ENCODE measurements at regions not wholly inside any gene's neighbourhood (a gene's known extent, or its start where the extent isn't known, plus 50 kb on each side); places are given as distances from the start of the nearest gene placed in this dataset.

GRCh38 chr9:116032683-116033440 is 120.7 kb upstream of the PAPPA start:
- TF ChIP-seq CTCF (IDR thresholded peaks at IDR 0.05) (no peak), ZFX (IDR thresholded peaks at IDR 0.05; ENCODE audit: borderline replicate concordance) (no peak)
- H3K27ac ChIP-seq, result no peak overlapping the region

- no peak for TF ChIP-seq CTCF (IDR thresholded peaks at IDR 0.05)
- no peak for TF ChIP-seq ZFX (IDR thresholded peaks at IDR 0.05; ENCODE audit: borderline replicate concordance)
- H3K27ac ChIP-seq, result no peak overlapping the region
Observed at GRCh38 chr9:116039312-116039711, 114.3 kb upstream of the PAPPA start.

GRCh38 chr9:116039893-116040292 is 113.7 kb upstream of the PAPPA start:
- TF ChIP-seq CTCF (IDR thresholded peaks at IDR 0.05) (no peak), ZFX (IDR thresholded peaks at IDR 0.05; ENCODE audit: borderline replicate concordance) (no peak)
- no peak overlapping the region for H3K27ac ChIP-seq

- H3K27ac ChIP-seq, result no peak overlapping the region
- TF ChIP-seq CTCF (IDR thresholded peaks at IDR 0.05), result no peak
- no peak for TF ChIP-seq ZFX (IDR thresholded peaks at IDR 0.05; ENCODE audit: borderline replicate concordance)
Observed at GRCh38 chr9:116042321-116042720, 111.3 kb upstream of the PAPPA start.

- no peak overlapping the region for H3K27ac ChIP-seq
- TF ChIP-seq ZFX (IDR thresholded peaks at IDR 0.05; ENCODE audit: borderline replicate concordance) (no peak), CTCF (IDR thresholded peaks at IDR 0.05) (no peak)
Observed at GRCh38 chr9:116045083-116045482, 108.5 kb upstream of the PAPPA start.

GRCh38 chr9:116048081-116048480 is 105.5 kb upstream of the PAPPA start:
- H3K27ac ChIP-seq, result no peak overlapping the region
- TF ChIP-seq CTCF (IDR thresholded peaks at IDR 0.05) (no peak), ZFX (IDR thresholded peaks at IDR 0.05; ENCODE audit: borderline replicate concordance) (no peak)

GRCh38 chr9:116049456-116049855 is 104.1 kb upstream of the PAPPA start:
- TF ChIP-seq ZFX (IDR thresholded peaks at IDR 0.05; ENCODE audit: borderline replicate concordance) (no peak), CTCF (IDR thresholded peaks at IDR 0.05) (no peak)
- H3K27ac ChIP-seq, result no peak overlapping the region

Data from 22Rv1 (cell line).